Inferior parietal cortex (tissue), 1 donor: ENCODE measurements at regions not wholly inside any gene's neighbourhood (a gene's known extent, or its start where the extent isn't known, plus 50 kb on each side); places are given as distances from the start of the nearest gene placed in this dataset.

ENCODE experiments used
- DNase-seq: peaks from one replicate; pipeline ENCODE4 v3.0.0-alpha.2; 2016; ENCODE audit errors: extremely low spot score

DNA sequence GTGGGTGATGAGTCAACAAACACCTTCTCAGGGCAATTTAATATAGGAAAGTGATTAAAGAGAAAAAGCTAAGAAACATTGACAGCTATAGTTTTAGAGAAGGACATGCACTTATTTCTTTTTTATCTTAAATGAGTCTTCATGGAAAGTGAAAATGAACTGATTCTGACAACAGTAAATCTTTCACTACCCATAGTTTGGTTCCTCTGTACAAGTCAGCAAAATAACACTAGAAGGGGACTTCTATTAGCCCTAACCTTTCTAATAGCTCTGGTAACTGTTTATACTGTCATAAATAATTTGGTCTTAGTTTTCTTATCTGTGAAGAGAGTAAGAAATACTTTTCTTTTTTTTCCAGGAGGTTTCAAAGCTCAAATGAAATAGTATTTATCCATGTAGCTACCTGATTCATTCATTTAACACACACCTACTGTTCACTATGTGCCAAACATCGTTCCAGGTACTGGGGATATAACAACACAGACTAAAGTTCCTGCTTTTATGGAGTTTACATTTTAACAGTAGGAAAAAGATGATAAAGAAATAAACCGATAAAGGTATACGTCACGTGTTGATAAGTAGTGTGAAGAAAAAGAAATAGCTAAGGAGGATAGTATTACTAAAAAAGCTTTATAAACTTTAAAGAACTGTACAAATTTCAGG, 148.2 kb downstream of the PCSK1 start:
- no peak for DNase-seq

DNA sequence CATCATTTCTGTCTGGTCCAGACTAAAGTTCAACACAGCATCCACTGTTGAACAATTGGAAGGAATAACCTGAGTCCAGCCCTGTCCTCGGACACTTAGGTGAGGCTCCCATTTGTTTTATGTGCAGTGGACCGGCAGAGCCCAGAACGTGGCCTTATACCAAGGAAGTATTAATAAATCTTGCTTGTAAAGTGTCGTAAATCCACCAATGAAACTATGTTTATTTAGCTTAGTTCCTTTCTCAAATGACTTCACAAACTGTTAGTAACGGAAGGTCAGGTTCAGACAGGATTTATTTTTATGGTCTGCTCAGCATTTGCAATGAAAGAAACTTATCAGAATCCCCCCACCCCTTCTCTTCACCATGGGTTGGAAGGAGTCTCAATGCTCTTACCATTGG, 149.5 kb downstream of the PCSK1 start:
- no peak for DNase-seq

- no peak for DNase-seq
Measured at GRCh38 chr5:96282020-96282419, 151.0 kb downstream of the PCSK1 start.

DNA sequence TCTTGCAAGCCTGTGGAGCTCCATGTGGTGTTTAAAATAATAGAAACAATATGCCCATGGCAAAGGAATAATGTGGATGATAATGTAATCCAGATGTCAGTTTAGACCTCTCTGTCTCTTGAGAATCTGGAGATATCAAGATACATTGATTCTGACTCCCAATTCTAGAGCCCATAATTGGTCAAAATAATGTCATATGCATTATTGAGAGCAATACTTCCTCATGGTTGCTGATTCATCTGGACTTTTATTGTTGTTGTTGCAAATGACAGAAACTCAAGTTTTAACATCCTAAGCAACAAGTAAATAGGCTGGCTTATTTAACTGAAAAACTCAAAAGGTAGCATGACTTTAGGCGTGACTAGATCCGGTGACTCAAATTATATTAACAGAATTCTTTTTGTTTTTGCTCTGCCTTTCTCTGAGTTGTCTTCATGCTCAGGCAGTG, 152.1 kb downstream of the PCSK1 start:
- no peak for DNase-seq

- DNase-seq = no peak
Measured at GRCh38 chr5:96279801-96280542, 153.1 kb downstream of the PCSK1 start.

- no peak for DNase-seq
Measured at GRCh38 chr5:96278981-96279380, 154.1 kb downstream of the PCSK1 start.

- DNase-seq = no peak
Measured at GRCh38 chr5:96275051-96275450, 158.0 kb downstream of the PCSK1 start.

DNA sequence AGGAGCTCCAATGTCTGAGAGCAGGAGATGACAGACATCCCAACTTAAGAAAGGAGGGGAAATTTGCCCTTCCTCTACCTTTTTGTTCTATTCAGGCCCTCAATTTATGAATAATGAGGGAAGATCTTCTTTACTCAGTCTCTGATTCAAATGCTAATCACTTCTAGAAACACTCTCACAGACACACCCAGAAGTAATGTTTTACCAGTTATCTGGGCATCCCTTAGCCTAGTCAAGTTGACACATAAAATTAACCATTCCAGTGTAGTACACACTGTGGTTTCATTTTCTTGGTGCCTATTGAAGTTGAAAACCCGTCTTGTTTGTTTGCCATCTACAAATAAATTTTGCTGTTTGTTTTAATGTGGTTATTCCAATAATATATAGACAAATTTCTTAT, 167.6 kb downstream of the PCSK1 start:
- DNase-seq = no peak

DNA sequence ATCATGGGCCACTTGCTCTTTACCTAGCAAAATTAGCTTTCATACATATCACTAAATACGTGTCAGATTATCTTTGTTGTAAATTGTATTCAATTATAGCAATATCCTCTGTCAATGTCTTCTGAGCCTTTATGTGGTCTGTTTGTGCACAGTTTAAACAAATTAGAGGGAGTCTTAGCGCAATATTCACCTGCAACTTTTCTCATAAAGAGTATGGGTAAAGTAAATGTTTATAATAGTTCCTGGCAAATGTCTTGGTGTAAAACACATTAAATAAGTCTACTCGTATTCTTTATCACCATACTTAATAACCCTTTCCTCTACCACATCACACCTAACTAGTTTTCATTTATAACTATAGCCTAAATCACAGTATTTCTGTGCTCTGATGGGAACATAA, 169.0 kb downstream of the PCSK1 start:
- no peak for DNase-seq

- DNase-seq = no peak
Measured at GRCh38 chr5:96262105-96262504, 170.9 kb downstream of the PCSK1 start.

DNA sequence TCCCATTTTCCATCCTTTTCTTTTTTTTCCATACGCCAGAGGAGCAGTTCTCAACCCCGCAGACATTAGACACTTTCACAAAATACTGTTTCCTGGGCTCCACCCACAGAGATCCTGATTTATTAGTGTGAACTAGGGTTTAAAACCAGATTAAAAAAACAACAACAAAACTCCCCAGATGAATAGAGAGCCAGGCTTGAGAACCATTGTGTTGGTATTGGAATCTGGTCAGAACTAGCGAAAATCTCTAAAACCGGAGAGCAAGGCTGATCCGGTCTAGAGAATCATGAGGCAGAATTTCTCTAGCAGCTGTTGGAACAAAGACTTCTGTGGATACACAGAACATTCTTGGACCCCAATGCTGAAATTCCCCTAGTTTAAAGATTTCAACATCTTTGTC, 173.0 kb downstream of the PCSK1 start:
- DNase-seq = no peak

DNA sequence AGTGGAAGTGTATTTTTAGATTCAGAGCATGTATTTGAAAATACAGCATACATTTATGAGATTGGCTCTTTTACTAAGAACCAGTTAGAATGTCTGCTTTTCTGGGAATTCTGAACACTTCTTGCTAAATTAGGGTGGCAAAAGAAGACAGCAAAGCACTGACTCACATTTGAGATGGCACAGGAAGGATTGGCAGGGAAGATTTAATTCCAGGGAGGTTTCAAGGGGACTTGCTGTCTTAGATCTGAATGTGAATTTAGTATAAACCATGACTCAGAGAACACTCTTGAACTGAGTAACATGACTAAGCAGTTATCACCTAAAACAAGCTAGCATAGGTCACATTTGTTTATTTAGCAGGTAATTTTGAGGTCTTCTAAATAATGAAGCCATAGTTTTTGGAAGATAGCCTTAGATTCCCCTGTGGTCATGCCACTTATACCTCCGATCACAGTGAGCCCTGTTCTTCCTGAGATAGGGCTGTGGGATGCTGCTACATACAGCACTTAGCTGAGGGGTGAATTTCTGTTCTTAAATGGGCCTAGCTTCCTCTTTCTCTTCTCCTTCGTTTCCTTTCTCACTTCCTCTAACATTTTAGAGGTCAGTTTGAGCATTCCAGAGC, 173.8 kb downstream of the PCSK1 start:
- peak; percentile 67 for DNase-seq

- DNase-seq = no peak
Measured at GRCh38 chr5:96258692-96259091, 174.4 kb downstream of the PCSK1 start.

DNA sequence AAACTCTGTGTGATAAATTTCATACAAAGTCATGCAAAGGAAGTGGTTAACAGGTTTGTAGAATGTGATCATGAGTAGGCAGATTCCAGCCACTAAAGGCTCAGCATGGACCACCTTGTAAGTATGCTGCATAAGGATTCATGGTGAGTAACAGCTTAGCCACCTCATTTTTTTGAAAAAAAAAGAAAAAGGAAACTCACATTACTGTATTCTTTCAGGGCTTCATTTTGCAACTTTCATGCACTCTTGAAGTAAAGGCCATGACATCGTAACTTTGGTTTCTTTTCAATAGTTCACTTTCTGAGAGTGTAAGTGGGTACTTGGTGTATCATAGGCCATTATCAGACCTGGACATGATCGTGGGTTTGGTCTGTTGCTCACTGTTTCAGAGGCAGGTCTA, 175.1 kb downstream of the PCSK1 start:
- no peak for DNase-seq

DNA sequence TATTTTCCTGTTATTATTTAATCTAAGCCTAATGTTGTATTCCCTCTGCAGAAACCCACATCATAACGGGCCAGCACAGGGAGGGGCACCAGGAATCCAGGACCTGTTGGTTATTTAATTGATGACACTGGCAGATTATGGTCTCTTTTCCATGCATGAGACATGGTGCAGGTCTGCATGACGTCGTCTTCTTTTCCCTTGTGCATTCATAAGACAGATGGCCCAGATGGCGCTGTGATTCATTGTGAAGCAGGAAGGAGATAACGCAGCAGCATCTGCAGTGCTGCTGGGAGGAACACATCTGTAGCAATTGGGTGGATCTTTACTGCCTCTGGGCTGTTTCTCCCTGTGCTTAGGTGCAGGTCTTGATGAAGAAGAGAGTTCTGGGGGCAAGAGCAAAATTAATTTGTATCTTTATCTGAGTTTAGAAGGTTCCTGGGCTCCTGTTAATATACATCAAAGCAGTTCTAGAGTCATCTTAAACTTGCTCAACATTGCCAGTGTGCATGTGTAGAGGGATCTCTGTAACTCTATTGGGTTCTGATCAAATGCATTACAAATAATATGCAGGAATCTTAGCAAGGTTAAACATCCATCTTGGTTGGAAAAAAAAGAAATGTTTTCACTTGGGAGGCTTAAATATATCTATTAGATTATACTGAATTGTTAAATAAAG, 176.1 kb downstream of the PCSK1 start:
- no peak for DNase-seq

GRCh38 chr5:96254980-96255691, 177.9 kb downstream of the PCSK1 start:
- DNase-seq = no peak

- DNase-seq = no peak
Measured at GRCh38 chr5:96253140-96253539, 179.9 kb downstream of the PCSK1 start.

GRCh38 chr5:96252596-96252995, 180.5 kb downstream of the PCSK1 start:
- no peak for DNase-seq

- no peak for DNase-seq
Measured at GRCh38 chr5:96250782-96251181, 182.3 kb downstream of the PCSK1 start.

GRCh38 chr5:96248131-96248530, 184.9 kb downstream of the PCSK1 start:
- no peak for DNase-seq

DNA sequence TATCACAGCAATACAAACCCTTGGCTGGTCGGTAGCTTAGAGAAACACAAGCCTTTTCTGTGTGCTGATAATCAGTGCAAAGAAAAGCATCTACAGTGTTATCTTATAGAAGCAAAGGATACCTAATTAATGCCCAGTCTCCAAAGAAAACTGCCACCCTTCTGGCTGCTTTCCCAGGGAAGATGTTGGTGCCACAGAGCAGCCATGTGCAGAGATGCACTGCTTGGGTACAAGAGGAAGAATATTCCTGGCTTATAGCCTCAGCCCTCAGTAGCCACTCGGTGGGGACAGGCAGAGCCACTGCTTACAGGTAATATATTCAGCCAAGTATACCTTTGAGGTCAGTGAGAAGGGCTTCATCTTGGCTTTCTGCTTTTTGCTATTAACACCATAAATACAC, 185.3 kb downstream of the PCSK1 start:
- no peak for DNase-seq
